Omental fat pad (tissue), 3 donors: ENCODE measurements at regions not wholly inside any gene's neighbourhood (a gene's known extent, or its start where the extent isn't known, plus 50 kb on each side); places are given as distances from the start of the nearest gene placed in this dataset.

Experiments used
- ATAC-seq: fragments of 150-250 bp; one replicate; pipeline ENCODE4 v1.9.1; 2016; ENCODE audit warnings: mild to moderate bottlenecking, moderate library complexity; ENCODE audit not compliant: low FRiP score
- DNase-seq: peaks from one replicate; pipeline ENCODE4 v3.0.0-alpha.2; 2019; ENCODE audit warnings: low spot score
- CTCF ChIP-seq, 3 donors: fragments of 450-650 bp; IDR thresholded peaks; one replicate each; pipeline ENCODE4 v1.5.1; 2016 to 2017; ENCODE audit warnings: antibody characterized with exemption in 3 of 3, mild to moderate bottlenecking in 3 of 3, moderate library complexity in 2 of 3

GRCh38 chr1:79215311-79215710 lies 208.8 kb upstream of the ADGRL4 start:
- ATAC-seq (no peak), DNase-seq (no peak)
- TF ChIP-seq CTCF (IDR thresholded peaks at IDR 0.05) = no peak

GRCh38 chr1:79207786-79208185 lies 201.3 kb upstream of the ADGRL4 start:
- DNase-seq = no peak
- no peak for ATAC-seq
- no peak for TF ChIP-seq CTCF (IDR thresholded peaks at IDR 0.05)

GRCh38 chr1:79207331-79207730 lies 200.8 kb upstream of the ADGRL4 start:
- no peak for TF ChIP-seq CTCF (IDR thresholded peaks at IDR 0.05)
- ATAC-seq (no peak), DNase-seq (no peak)

- ATAC-seq = no peak
- no peak for TF ChIP-seq CTCF (IDR thresholded peaks at IDR 0.05)
- no peak for DNase-seq
Observed at GRCh38 chr1:79204779-79205479, 198.4 kb upstream of the ADGRL4 start.

- ATAC-seq (no peak), DNase-seq (no peak)
- TF ChIP-seq CTCF (IDR thresholded peaks at IDR 0.05) = no peak
Observed at GRCh38 chr1:79198832-79199231, 192.3 kb upstream of the ADGRL4 start.

GRCh38 chr1:79197421-79197820 lies 190.9 kb upstream of the ADGRL4 start:
- ATAC-seq = no peak
- DNase-seq = no peak
- TF ChIP-seq CTCF (IDR thresholded peaks at IDR 0.05) = no peak

- TF ChIP-seq CTCF (IDR thresholded peaks at IDR 0.05) = no peak
- ATAC-seq (no peak), DNase-seq (no peak)
Observed at GRCh38 chr1:79196211-79196610, 189.7 kb upstream of the ADGRL4 start.
